GM12878 (cell line): ENCODE measurements at regions not wholly inside any gene's neighbourhood (a gene's known extent, or its start where the extent isn't known, plus 50 kb on each side); places are given as distances from the start of the nearest gene placed in this dataset.

Source experiments
- ATAC-seq: fragments of 200-7000 bp; cut with Tn5 transposase; 3 replicates; pipeline ENCODE4 v1.9.1; 2020; ENCODE audit warnings: mild to moderate bottlenecking, moderate library complexity
- BruUV-seq: library from RNA; stranded (reverse); fragments of 400-500 nt; replicated peaks from 2 replicates; lab custom pipeline; 2021; lab: Mats Ljungman, UMichigan
- CTCF ChIA-PET: fragments of 300-600 bp; sonication (Branson Sonifier 250); formaldehyde crosslinking; extraction: SDS; loops from one replicate; lab custom pipeline; 2021; ENCODE audit warnings: inconsistent platforms; lab: Yijun Ruan, JAX
- POLR2A ChIA-PET: fragments of 350-600 bp; formaldehyde crosslinking; extraction: SDS; loops from one replicate; lab custom pipeline; 2021; ENCODE audit warnings: inconsistent platforms; lab: Charles Lee
- RAD21 ChIA-PET: fragments of 300-600 bp; sonication (Branson Sonifier 250); formaldehyde crosslinking; loops from one replicate; lab custom pipeline; 2023; ENCODE audit warnings: antibody characterized with exemption; ENCODE audit not compliant: unreplicated experiment; lab: Charles Lee
- SMC1A ChIA-PET: fragments of 300-600 bp; sonication (Branson Sonifier 250); formaldehyde crosslinking; loops from one replicate; lab custom pipeline; 2023; ENCODE audit not compliant: unreplicated experiment, uncharacterized antibody; lab: Charles Lee
- DNase-seq: peaks from one replicate; pipeline ENCODE4 v3.0.0-alpha.2; 2011; ENCODE audit warnings: low read depth, low spot score
- FAIRE-seq: peaks from 3 replicates; lab custom pipeline; 2011; peaks lifted over from hg19 to GRCh38; lab: Jason Lieb, UNC
- H2AFZ ChIP-seq: 2 replicates; pipeline ENCODE4 v1.6.0; 2011; ENCODE audit warnings: low read depth, low read length, control low read depth; ENCODE audit not compliant: control insufficient read depth
- H3K27ac ChIP-seq: 2 replicates; pipeline ENCODE4 v1.5.1; 2011; ENCODE audit warnings: control low read depth; ENCODE audit not compliant: control insufficient read depth, insufficient read depth
- H3K27me3 ChIP-seq, 2 experiments: replicated peaks in 1 of 2; 2 replicates each; pipeline versions ENCODE4 v1.6.0 to v1.6.1; 2011; ENCODE audit warnings: low read length in 1 of 2; ENCODE audit not compliant: control insufficient read depth in 2 of 2, insufficient read depth in 2 of 2
- H3K36me3 ChIP-seq, 2 experiments: 2 replicates each; pipeline ENCODE4 v1.5.1; 2011; ENCODE audit warnings: low read length in 1 of 2; ENCODE audit not compliant: control insufficient read depth in 2 of 2, insufficient read depth in 2 of 2
- H3K4me1 ChIP-seq: 2 replicates; pipeline ENCODE4 v1.6.1; 2011; ENCODE audit warnings: mild to moderate bottlenecking, low read length, moderate library complexity, mixed read lengths; ENCODE audit not compliant: control insufficient read depth, insufficient read depth
- H3K4me2 ChIP-seq: 2 replicates; pipeline ENCODE4 v1.6.0; 2011; ENCODE audit warnings: control low read depth; ENCODE audit not compliant: control insufficient read depth, insufficient read depth
- H3K4me3 ChIP-seq: fragments of 200-600 bp; sonication (generic); 2 replicates; pipeline ENCODE4 v1.5.1; 2016
- H3K79me2 ChIP-seq: 2 replicates; pipeline ENCODE4 v1.6.0; 2011; ENCODE audit warnings: low read length; ENCODE audit not compliant: control insufficient read depth, insufficient read depth
- H3K9ac ChIP-seq: 2 replicates; pipeline ENCODE4 v1.8.0; 2011; ENCODE audit warnings: low read length, control low read depth, mixed read lengths; ENCODE audit not compliant: control insufficient read depth, insufficient read depth
- H3K9me3 ChIP-seq: replicated peaks from 3 replicates; pipeline ENCODE4 v1.5.1; 2011; ENCODE audit warnings: mild to moderate bottlenecking, low read length; ENCODE audit not compliant: control insufficient read depth, insufficient read depth
- H4K20me1 ChIP-seq: 2 replicates; pipeline ENCODE4 v1.6.0; 2011; ENCODE audit not compliant: control insufficient read depth, insufficient read depth
- BCL11A ChIP-seq: IDR thresholded peaks from 2 replicates; pipeline ENCODE4 v1.6.1; 2011; ENCODE audit warnings: low read depth, low read length
- CEBPB ChIP-seq, 2 experiments: fragments of 150-350 bp in 1 of 2; IDR thresholded peaks; 2 replicates each; pipeline ENCODE4 v1.6.1; 2012 to 2014; ENCODE audit warnings: low read depth in 2 of 2, low read length in 2 of 2, borderline replicate concordance in 1 of 2, inconsistent platforms in 1 of 2
- EGR1 ChIP-seq, 2 experiments: IDR thresholded peaks; 1 replicate in 1 of 2; 2 replicates in 1 of 2; pipeline ENCODE4 v1.6.1; 2011 to 2012; ENCODE audit warnings: low read depth in 2 of 2, low read length in 2 of 2, borderline replicate concordance in 1 of 2, mild to moderate bottlenecking in 1 of 2, moderate library complexity in 1 of 2
- NBN ChIP-seq: fragments of 450-650 bp; IDR thresholded peaks from 2 replicates; pipeline ENCODE4 v1.6.1; 2016
- RB1 ChIP-seq: fragments of 450-650 bp; formaldehyde crosslinking; IDR thresholded peaks from 2 replicates; pipeline ENCODE4 v1.6.1; 2017; ENCODE audit warnings: mild to moderate bottlenecking, borderline replicate concordance
- ZNF207 ChIP-seq: fragments of 450-650 bp; IDR thresholded peaks from 2 replicates; pipeline ENCODE4 v1.6.1; 2014; ENCODE audit warnings: antibody characterized with exemption, mild to moderate bottlenecking, borderline replicate concordance
- WGBS: methylation state at CpG from one replicate; pipeline ENCODE4 v1.1.6; 2016; ENCODE audit warnings: low lambda C conversion rate; ENCODE audit not compliant: insufficient replicate concordance, insufficient coverage; ENCODE audit errors: missing lambda C conversion rate; 5-methylcytosine and 5-hydroxymethylcytosine counted together
- in situ Hi-C: fragments of 300-500 bp; cut with MboI; formaldehyde crosslinking; loops from 9 replicates; pipeline ENCODE4 v1.14.3; 2018; ENCODE audit warnings: mixed read lengths
- intact Hi-C: fragments of 100-400 bp; cut with micrococcal nuclease; formaldehyde crosslinking; loops from one replicate; pipeline ENCODE4 v1.14.2; 2022; ENCODE audit not compliant: unreplicated experiment
- TF ChIP-seq, protein P1 (sequence below): IDR thresholded peaks from 2 replicates; pipeline ENCODE4 v1.6.1; 2011; ENCODE audit warnings: low read depth, low read length, improper control_type of control experiment, borderline replicate concordance
- TF ChIP-seq, protein P2 (sequence below): IDR thresholded peaks from 2 replicates; pipeline ENCODE4 v1.6.1; 2012; ENCODE audit warnings: low read depth, low read length, improper control_type of control experiment
- TF ChIP-seq, protein P3 (sequence below): fragments of 450-650 bp; IDR thresholded peaks from 2 replicates; pipeline ENCODE4 v1.6.1; 2017; ENCODE audit warnings: mild to moderate bottlenecking, low read depth, inconsistent platforms; ENCODE audit not compliant: poor library complexity, severe bottlenecking

DNA sequence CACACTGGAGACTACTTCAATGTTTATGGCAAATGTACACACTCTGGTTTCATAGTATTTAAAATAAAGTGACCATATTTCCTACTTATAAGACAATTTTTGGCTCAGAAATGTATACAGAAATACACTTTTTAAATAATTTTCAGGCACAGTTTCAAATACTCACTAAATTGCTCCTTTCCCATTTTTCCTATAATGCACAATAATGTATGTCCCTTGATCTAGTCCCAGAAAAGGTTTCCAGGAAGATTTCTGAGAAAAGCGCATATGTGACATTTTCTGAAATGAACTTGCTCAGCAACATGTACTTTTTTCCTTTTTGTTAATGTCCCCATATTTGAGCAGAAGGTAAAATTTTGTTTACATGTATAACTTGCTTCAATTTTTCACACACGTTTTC is 591.4 kb downstream of the CD109 start:
- H4K20me1 ChIP-seq = no peaks in the 10 kb centered on the region
- H3K27me3 ChIP-seq = no peaks in the 10 kb centered on the region
- in situ Hi-C loops = no loop called here
- TF ChIP-seq RB1 (no peak), ZNF207 (no peak), EGR1 (IDR thresholded peaks at IDR 0.05; ENCODE audit: borderline replicate concordance in 1 of 2, low read depth in 2 of 2, low read length in 2 of 2) (no peak), NBN (no peak), CEBPB (IDR thresholded peaks at IDR 0.05; ENCODE audit: borderline replicate concordance in 1 of 2, low read depth in 2 of 2, low read length in 2 of 2) (no peak), BCL11A (no peak)
- TF ChIP-seq, protein P1, sequence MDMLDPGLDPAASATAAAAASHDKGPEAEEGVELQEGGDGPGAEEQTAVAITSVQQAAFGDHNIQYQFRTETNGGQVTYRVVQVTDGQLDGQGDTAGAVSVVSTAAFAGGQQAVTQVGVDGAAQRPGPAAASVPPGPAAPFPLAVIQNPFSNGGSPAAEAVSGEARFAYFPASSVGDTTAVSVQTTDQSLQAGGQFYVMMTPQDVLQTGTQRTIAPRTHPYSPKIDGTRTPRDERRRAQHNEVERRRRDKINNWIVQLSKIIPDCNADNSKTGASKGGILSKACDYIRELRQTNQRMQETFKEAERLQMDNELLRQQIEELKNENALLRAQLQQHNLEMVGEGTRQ = no peak
- TF ChIP-seq, protein P2, sequence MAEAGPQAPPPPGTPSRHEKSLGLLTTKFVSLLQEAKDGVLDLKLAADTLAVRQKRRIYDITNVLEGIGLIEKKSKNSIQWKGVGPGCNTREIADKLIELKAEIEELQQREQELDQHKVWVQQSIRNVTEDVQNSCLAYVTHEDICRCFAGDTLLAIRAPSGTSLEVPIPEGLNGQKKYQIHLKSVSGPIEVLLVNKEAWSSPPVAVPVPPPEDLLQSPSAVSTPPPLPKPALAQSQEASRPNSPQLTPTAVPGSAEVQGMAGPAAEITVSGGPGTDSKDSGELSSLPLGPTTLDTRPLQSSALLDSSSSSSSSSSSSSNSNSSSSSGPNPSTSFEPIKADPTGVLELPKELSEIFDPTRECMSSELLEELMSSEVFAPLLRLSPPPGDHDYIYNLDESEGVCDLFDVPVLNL = no peak
- TF ChIP-seq, protein P3, sequence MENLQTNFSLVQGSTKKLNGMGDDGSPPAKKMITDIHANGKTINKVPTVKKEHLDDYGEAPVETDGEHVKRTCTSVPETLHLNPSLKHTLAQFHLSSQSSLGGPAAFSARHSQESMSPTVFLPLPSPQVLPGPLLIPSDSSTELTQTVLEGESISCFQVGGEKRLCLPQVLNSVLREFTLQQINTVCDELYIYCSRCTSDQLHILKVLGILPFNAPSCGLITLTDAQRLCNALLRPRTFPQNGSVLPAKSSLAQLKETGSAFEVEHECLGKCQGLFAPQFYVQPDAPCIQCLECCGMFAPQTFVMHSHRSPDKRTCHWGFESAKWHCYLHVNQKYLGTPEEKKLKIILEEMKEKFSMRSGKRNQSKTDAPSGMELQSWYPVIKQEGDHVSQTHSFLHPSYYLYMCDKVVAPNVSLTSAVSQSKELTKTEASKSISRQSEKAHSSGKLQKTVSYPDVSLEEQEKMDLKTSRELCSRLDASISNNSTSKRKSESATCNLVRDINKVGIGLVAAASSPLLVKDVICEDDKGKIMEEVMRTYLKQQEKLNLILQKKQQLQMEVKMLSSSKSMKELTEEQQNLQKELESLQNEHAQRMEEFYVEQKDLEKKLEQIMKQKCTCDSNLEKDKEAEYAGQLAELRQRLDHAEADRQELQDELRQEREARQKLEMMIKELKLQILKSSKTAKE = no peak
- ChIA-PET RAD21 (no interaction called here), POLR2A (no interaction called here), SMC1A (no interaction called here), CTCF (no interaction called here)
- H3K4me2 ChIP-seq = no peak overlapping the region
- WGBS = 19% methylated on average over 2 of the region's 2 CpGs
- no peak overlapping the region for H2AFZ ChIP-seq
- no peaks in the 10 kb centered on the region for H3K36me3 ChIP-seq
- BruUV-seq = no TSS peak
- H3K4me1 ChIP-seq = no peaks in the 10 kb centered on the region
- no peak for FAIRE-seq
- no peak for DNase-seq
- ATAC-seq = no peak
- intact Hi-C loops = no loop called here
- no peak overlapping the region for H3K4me3 ChIP-seq
- no peaks in the 10 kb centered on the region for H3K79me2 ChIP-seq
- H3K9me3 ChIP-seq = no peaks in the 10 kb centered on the region
- no peak overlapping the region for H3K9ac ChIP-seq
- H3K27ac ChIP-seq = no peak overlapping the region
